Immature natural killer cell (primary cell): ENCODE measurements at regions not wholly inside any gene's neighbourhood (a gene's known extent, or its start where the extent isn't known, plus 50 kb on each side); places are given as distances from the start of the nearest gene placed in this dataset.

Source experiments
- DNase-seq, 3 donors: peaks; one replicate each; pipeline ENCODE4 v3.0.0; 2022; ENCODE audit warnings: mixed read lengths in 1 of 3
- H3K27ac Mint-ChIP-seq, 6 donors: one replicate each; pipeline ENCODE4 v1.8.0; 2020; ENCODE audit warnings: mixed read lengths in 6 of 6, mild to moderate bottlenecking in 5 of 6, inconsistent platforms in 4 of 6, moderate library complexity in 3 of 6
- H3K27me3 Mint-ChIP-seq, 3 donors: one replicate each; pipeline ENCODE4 v1.8.0; 2020 to 2021; ENCODE audit warnings: low read depth in 3 of 3, mild to moderate bottlenecking in 3 of 3, mixed read lengths in 3 of 3, moderate library complexity in 3 of 3, inconsistent platforms in 1 of 3
- H3K36me3 Mint-ChIP-seq, 3 donors: one replicate each; pipeline ENCODE4 v1.8.0; 2020; ENCODE audit warnings: mixed read lengths in 3 of 3, inconsistent platforms in 2 of 3, mild to moderate bottlenecking in 2 of 3
- H3K4me1 Mint-ChIP-seq, 2 donors: one replicate each; pipeline ENCODE4 v1.8.0; 2020; ENCODE audit warnings: inconsistent platforms in 2 of 2, mild to moderate bottlenecking in 2 of 2, mixed read lengths in 2 of 2, moderate library complexity in 1 of 2
- H3K4me3 Mint-ChIP-seq, 5 donors: one replicate each; pipeline ENCODE4 v1.8.0; 2020; ENCODE audit warnings: mild to moderate bottlenecking in 5 of 5, mixed read lengths in 5 of 5, inconsistent platforms in 3 of 5, moderate library complexity in 3 of 5
- H3K9me3 Mint-ChIP-seq, 6 donors: one replicate each; pipeline ENCODE4 v1.8.0; 2020; ENCODE audit warnings: mild to moderate bottlenecking in 6 of 6, mixed read lengths in 6 of 6, inconsistent platforms in 4 of 6, moderate library complexity in 3 of 6

DNA sequence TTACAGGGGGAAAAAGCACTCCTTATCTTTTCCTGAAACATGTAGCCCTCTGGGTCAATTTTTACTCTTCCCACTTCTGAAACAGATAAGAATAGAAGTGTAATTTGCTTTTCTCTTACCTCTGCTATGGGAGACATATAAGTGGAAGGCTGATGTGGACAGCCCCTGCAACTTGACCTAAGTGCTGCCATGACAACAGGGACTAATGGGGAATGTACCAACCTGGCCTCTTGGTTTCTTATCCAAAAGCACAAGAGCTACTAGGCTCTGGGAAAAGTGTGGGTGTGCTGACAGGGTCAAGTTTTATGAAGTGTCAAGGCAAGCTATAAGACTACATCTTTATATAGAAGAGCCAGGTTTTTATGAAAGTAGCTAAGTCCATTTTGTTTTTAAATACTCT lies 1246.5 kb downstream of the OTOL1 start:
- Mint-ChIP-seq H3K4me3 (no peak overlapping the region), H3K27ac (no peak overlapping the region), H3K9me3 (peaks cover 14 to 55% (median 30%) of the 10 kb centered on the region in 6 donors), H3K36me3 (peaks cover 0 to 5% (median 0%) of the 10 kb centered on the region in 3 donors), H3K27me3 (no peaks in the 10 kb centered on the region), H3K4me1 (no peaks in the 10 kb centered on the region)
- DNase-seq = no peak

DNA sequence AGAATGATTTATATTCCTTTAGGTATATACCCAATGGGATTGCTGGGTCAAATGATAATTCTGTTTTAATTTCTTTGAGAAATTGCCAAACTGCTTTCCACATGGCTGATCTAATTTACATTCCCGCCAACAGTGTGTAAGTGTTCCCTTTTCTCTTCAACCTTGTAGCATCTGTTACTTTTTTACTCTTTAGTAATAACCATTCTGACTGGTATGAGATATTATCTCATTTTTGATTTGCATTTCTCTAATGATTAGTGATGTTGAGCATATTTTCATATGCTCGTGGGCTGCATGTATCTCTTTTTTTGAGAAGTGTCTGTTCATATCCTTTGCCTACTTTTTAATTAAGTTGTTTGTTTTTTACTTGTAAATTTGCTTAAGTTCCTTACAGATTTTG lies 1264.2 kb downstream of the OTOL1 start:
- Mint-ChIP-seq H3K4me3 (no peak overlapping the region), H3K27ac (no peak overlapping the region), H3K9me3 (peaks cover 2 to 43% (median 9%) of the 10 kb centered on the region in 6 donors), H3K4me1 (no peaks in the 10 kb centered on the region), H3K36me3 (no peaks in the 10 kb centered on the region), H3K27me3 (no peaks in the 10 kb centered on the region)
- no peak for DNase-seq

DNA sequence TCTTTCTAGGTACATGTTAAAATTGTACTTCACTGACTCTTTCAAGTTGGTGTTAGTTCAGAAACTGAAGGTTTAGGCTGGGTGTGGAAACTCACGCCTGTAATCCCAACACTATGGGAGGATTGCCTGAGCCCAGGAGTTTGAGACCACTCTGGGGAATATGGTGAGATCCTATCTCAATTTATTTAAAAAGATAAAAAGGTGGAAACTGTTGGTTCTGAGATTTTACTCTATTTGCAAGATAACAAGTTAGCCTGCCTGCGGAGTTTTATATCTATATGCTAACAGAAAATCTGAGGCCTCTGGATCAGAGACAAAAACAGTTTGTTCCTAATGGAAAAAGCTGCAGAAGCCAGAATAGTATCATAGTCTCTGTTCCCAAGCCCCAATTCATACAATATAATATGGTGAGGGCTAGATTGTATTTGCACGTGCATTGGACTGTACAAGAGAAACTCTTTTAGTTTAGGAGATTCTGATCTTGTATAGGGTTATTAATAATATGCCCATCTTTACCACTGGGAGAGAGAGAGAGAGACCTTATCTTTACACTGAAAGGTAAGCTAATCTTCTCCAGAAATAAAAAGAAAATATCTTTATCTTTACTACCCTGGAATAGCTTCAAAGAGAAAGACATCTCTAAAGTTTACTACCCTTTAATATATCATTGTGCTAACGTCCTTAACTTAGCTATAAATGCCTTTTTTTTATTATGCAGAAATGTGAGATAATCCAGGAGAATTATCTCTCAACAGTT lies 1267.6 kb downstream of the OTOL1 start:
- Mint-ChIP-seq H3K36me3 (peaks cover 0 to 2% (median 0%) of the 10 kb centered on the region in 3 donors), H3K9me3 (peaks cover 0 to 53% (median 14%) of the 10 kb centered on the region in 6 donors), H3K4me1 (no peaks in the 10 kb centered on the region), H3K4me3 (no peak overlapping the region), H3K27me3 (no peaks in the 10 kb centered on the region), H3K27ac (no peak overlapping the region)
- DNase-seq = no peak

DNA sequence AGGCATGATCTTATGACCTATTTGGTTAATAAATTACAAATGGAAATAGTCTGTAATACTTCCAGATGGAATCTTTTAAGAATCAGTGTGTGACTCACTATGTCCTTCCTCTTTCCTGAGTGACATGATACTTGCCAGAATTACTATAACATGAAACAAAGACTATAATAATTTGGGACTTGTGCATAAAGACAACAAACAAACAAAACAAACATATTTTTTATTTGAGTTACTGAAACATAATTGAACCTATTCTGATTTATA lies 1268.1 kb downstream of the OTOL1 start:
- H3K36me3 Mint-ChIP-seq = peaks cover 0 to 2% (median 0%) of the 10 kb centered on the region in 3 donors
- no peaks in the 10 kb centered on the region for H3K4me1 Mint-ChIP-seq
- H3K4me3 Mint-ChIP-seq = no peak overlapping the region
- no peaks in the 10 kb centered on the region for H3K27me3 Mint-ChIP-seq
- no peak overlapping the region for H3K27ac Mint-ChIP-seq
- H3K9me3 Mint-ChIP-seq = peaks cover 0 to 57% (median 16%) of the 10 kb centered on the region in 6 donors
- DNase-seq = no peak

DNA sequence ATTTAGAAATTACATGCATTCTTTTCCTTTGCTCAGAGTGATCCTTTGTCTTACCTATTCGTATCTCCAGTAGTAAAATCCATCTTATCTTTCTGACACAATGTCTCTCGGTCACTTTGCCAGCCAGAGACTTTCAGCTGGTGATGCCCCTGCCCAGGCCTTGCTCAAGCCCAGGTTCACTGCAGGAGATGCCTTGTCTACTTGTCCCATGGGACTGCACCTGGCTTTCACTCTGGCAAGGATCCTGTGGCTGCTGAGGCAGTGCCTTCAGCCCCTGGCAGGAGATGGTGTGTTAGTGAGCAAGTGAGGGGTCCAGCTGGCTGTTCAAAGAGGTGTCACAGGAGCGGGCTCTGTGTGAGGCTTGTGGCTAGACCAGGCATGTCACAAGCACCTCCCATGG lies 1268.9 kb downstream of the OTOL1 start:
- no peak overlapping the region for H3K4me3 Mint-ChIP-seq
- peaks cover 0 to 60% (median 17%) of the 10 kb centered on the region in 6 donors for H3K9me3 Mint-ChIP-seq
- no peak for DNase-seq
- H3K4me1 Mint-ChIP-seq = no peaks in the 10 kb centered on the region
- H3K27ac Mint-ChIP-seq = no peak overlapping the region
- no peaks in the 10 kb centered on the region for H3K27me3 Mint-ChIP-seq
- H3K36me3 Mint-ChIP-seq = peaks cover 0 to 2% (median 0%) of the 10 kb centered on the region in 3 donors

DNA sequence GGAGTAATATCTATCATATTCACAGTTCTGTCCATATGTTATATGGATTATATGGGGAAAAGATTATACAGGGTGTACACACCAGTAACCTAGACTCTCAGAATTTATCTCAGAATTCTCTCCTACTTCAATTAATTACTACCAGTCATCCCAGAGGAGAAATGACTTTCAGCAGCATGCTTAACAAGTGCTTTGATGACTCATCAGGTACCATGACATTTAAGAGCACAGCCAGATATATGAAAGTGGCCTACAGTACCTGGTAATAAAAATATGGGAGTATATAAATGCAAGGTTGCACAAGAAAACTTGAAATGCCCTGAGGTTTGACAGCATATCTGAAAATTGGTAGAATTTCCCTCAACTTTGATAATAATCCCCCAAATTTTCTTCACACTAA lies 1273.0 kb downstream of the OTOL1 start:
- H3K9me3 Mint-ChIP-seq = peaks cover 4 to 70% (median 29%) of the 10 kb centered on the region in 6 donors
- no peaks in the 10 kb centered on the region for H3K4me1 Mint-ChIP-seq
- DNase-seq = no peak
- no peaks in the 10 kb centered on the region for H3K27me3 Mint-ChIP-seq
- no peak overlapping the region for H3K27ac Mint-ChIP-seq
- H3K36me3 Mint-ChIP-seq = peaks cover 0 to 2% (median 0%) of the 10 kb centered on the region in 3 donors
- H3K4me3 Mint-ChIP-seq = no peak overlapping the region

DNA sequence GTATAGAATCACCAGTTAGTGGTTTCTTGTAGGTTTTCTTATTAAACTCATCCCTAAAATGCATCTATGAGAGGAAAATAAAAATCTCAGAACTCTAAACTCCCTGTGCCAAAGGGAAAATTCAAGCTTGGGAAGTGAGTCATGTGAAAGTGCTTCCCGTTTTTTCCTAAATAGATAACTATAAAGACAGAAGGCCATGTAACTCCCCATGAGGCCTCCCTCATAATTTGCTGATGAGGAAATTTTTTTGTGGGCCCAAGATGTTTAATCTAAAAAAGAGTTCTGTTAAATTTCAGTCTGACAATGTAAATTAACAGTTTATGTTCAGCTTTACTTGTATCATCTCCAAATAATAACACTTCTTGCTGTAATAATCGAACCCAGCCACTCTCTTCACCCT lies 1273.9 kb downstream of the OTOL1 start:
- Mint-ChIP-seq H3K36me3 (peaks cover 0 to 2% (median 0%) of the 10 kb centered on the region in 3 donors), H3K4me1 (no peaks in the 10 kb centered on the region), H3K27ac (no peak overlapping the region), H3K27me3 (no peaks in the 10 kb centered on the region), H3K9me3 (peaks cover 7 to 75% (median 33%) of the 10 kb centered on the region in 6 donors), H3K4me3 (no peak overlapping the region)
- no peak for DNase-seq

DNA sequence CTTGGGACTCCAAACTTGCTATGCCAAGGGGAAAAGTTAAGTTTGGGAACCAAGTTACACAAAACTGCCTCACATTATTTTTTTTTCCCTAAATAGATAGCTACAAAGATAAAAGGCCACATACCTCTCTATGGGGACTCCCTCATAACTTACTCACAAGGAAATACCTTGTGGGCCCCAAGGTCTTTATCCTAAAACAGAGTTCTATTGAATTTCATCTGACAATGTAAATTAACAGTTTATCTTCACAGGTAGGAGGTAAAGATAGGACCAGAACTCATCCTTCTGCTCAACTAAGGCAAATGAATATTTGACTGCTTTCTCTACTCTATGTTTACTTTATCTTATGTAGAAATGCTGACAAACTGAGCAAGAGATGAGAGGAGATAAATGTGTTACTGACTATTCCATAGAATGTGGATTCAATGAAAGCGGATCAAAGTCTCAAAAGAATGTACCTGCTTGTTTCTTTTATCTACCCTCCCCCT lies 1278.0 kb downstream of the OTOL1 start:
- DNase-seq = no peak
- no peaks in the 10 kb centered on the region for H3K27me3 Mint-ChIP-seq
- peaks cover 7 to 51% (median 25%) of the 10 kb centered on the region in 6 donors for H3K9me3 Mint-ChIP-seq
- no peak overlapping the region for H3K27ac Mint-ChIP-seq
- H3K4me1 Mint-ChIP-seq = no peaks in the 10 kb centered on the region
- H3K36me3 Mint-ChIP-seq = no peaks in the 10 kb centered on the region
- no peak overlapping the region for H3K4me3 Mint-ChIP-seq

DNA sequence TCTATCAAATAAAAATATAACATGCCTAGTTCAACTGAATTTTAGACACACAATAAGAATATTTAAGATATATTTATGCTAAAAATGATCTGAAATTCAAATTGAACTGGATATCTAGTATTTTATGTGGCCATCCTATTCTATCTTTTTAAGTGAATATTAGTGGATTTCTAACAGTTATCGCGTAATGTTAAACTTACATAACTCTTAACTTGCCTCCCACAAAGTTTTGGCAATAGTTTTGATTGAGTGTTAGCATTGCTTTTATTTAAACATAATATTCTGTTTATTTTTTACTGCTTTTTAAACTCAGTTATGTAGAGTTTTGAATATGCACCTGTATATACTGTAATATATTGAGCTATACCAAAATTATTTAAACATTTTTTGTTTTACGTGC lies 1279.5 kb downstream of the OTOL1 start:
- Mint-ChIP-seq H3K4me3 (no peak overlapping the region), H3K36me3 (no peaks in the 10 kb centered on the region), H3K27me3 (no peaks in the 10 kb centered on the region), H3K4me1 (no peaks in the 10 kb centered on the region), H3K9me3 (peaks cover 7 to 42% (median 21%) of the 10 kb centered on the region in 6 donors), H3K27ac (no peak overlapping the region)
- DNase-seq = no peak

DNA sequence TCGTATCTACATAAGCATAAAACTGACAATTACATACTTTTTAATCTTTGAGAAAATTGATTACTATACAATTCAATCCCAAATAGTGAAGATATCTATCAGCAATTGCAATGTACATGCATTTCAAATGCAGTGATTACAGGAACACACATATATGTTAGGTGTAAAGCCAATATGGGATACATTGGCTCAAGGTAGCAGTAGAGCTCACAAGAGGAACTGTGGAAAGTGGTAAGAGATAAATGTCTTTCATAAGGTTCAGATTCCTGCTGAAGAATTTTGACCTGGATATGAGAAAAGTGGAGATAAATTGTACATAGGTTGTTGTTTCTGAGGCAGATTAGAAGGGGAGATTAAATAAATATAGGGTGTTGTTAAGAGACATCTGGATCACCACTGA lies 1280.5 kb downstream of the OTOL1 start:
- DNase-seq = no peak
- peaks cover 7 to 35% (median 21%) of the 10 kb centered on the region in 6 donors for H3K9me3 Mint-ChIP-seq
- H3K4me1 Mint-ChIP-seq = no peaks in the 10 kb centered on the region
- no peaks in the 10 kb centered on the region for H3K27me3 Mint-ChIP-seq
- no peak overlapping the region for H3K27ac Mint-ChIP-seq
- H3K4me3 Mint-ChIP-seq = no peak overlapping the region
- no peaks in the 10 kb centered on the region for H3K36me3 Mint-ChIP-seq

DNA sequence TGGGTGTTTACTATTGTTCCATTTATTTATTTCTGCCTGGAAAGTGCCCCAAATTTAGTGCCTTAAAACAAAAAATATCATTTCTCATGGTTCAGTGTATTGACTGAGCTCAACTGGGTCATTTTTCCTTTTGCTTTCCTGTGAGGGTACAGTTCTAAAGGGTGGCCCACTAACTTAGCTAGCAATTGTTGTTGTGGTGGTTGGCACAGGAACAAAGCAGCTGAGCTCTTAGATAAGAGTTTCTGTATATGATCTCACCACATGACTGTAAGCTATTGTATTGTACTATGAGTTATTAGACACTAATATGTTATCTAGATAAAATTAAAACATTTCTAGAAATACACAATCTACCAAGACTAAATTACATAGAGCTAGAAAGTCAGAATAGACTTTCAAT lies 1283.7 kb downstream of the OTOL1 start:
- H3K27ac Mint-ChIP-seq = no peak overlapping the region
- peaks cover 1 to 29% (median 11%) of the 10 kb centered on the region in 6 donors for H3K9me3 Mint-ChIP-seq
- H3K36me3 Mint-ChIP-seq = peaks cover 0 to under 1% (median 0%) of the 10 kb centered on the region in 3 donors
- H3K4me1 Mint-ChIP-seq = no peaks in the 10 kb centered on the region
- DNase-seq = no peak
- H3K27me3 Mint-ChIP-seq = peaks cover 0 to under 1% (median 0%) of the 10 kb centered on the region in 3 donors
- no peak overlapping the region for H3K4me3 Mint-ChIP-seq

DNA sequence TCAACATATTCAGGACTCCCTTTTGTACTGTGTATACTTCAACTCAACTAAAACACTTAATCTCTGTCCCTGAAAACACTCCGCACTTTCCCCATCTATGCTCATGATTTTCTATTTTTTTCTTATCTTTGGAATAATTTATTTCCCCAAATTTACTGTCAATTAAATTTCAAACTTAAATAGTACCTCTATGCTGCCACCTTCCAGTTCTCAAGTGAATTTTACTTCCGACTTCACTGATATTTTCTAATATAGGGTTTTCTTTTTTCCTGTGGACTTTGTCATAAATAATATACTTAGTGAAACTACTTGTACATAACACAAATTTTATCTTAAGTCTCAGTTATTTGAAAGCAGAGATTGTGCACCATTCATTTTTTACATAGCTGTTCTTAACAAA lies 1303.3 kb downstream of the OTOL1 start:
- H3K4me1 Mint-ChIP-seq = no peaks in the 10 kb centered on the region

DNA sequence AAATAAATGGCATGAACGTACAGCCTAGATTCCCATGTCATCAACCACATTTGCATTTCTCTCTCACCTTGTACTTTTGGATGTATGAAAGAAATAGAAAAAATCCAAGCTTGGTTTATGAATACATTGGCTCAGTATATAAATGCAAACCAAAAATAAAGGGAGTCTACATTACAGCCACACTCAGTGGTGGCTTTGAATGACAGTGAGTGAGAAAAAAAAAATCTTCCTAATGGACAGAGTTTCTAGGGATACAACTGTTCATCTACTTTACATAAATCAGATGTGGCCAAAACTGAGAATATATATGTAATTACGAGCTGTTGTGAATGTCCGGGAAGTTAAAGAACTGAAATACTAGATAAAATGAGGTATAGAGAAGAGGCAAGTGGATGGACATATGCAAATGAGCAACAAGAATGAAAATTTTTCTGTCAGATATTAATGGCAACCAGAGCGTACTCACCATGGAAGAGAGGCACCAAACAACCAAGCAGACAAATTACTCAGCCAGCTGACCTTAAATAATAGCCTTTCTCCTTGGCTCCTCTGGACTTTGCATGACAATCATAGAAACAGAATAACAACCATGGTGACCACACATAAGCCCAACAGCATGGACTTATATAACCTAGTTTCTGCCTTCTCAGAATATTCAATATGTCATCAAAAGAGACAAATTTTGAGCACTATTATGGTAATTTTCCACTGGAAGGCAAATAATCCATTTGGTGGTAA lies 1305.8 kb downstream of the OTOL1 start:
- no peak overlapping the region for H3K27ac Mint-ChIP-seq
- no peaks in the 10 kb centered on the region for H3K36me3 Mint-ChIP-seq
- H3K27me3 Mint-ChIP-seq = peaks cover 0 to 1% (median 0%) of the 10 kb centered on the region in 3 donors
- H3K4me1 Mint-ChIP-seq = no peaks in the 10 kb centered on the region
- no peak overlapping the region for H3K4me3 Mint-ChIP-seq
- H3K9me3 Mint-ChIP-seq = peaks cover 0 to 48% (median 10%) of the 10 kb centered on the region in 6 donors
- DNase-seq = no peak

More for the DNA sequence above, 1303.3 kb downstream of the OTOL1 start:
- no peak overlapping the region for H3K27ac Mint-ChIP-seq
- no peaks in the 10 kb centered on the region for H3K36me3 Mint-ChIP-seq
- peaks cover 0 to 43% (median 7%) of the 10 kb centered on the region in 6 donors for H3K9me3 Mint-ChIP-seq
- H3K4me3 Mint-ChIP-seq = no peak overlapping the region
- DNase-seq = no peak
- peaks cover 0 to 1% (median 0%) of the 10 kb centered on the region in 3 donors for H3K27me3 Mint-ChIP-seq

DNA sequence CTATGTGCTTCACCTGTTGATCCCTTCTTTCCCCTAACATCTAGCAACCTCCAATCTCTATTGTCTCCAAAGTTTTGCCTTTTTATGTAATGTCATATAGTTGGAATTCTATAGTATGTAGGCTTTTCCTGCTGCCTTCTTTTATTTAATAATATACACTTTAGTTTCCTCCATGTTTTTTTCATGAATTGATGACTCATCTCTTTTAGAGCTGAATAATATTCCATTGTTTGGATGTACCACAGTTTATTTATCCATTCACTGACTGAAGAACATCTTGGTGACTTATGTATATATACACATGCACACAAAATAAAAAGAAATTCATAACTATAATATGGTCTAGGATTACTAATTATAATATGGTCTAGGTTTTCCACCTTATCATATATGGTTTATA lies 1314.2 kb downstream of the OTOL1 start:
- Mint-ChIP-seq H3K4me3 (no peak overlapping the region), H3K36me3 (no peaks in the 10 kb centered on the region), H3K9me3 (peaks cover 0 to 24% (median 5%) of the 10 kb centered on the region in 6 donors), H3K27ac (no peak overlapping the region), H3K4me1 (no peaks in the 10 kb centered on the region), H3K27me3 (no peaks in the 10 kb centered on the region)
- no peak for DNase-seq
